ENCODE measurements at regions not wholly inside any gene's neighbourhood (a gene's known extent, or its start where the extent isn't known, plus 50 kb on each side); places are given as distances from the start of the nearest gene placed in this dataset.
A peak's percentile ranks its signal among the peaks of the same experiment; 100 is the strongest.

GRCh38 chr15:36501063-36501678 is 78.3 kb upstream of the CDIN1 start:
- Histone ChIP-seq H3K4me3 (ENCODE audit: low read length in 2 of 2) (no peak overlapping the region), H3K36me3 (ENCODE audit: control insufficient read depth in 2 of 2, insufficient read depth in 2 of 2, low read length in 1 of 2) (no peaks in the 10 kb centered on the region), H3K4me1 (ENCODE audit: control insufficient read depth in 2 of 2, insufficient read depth in 2 of 2, low read length in 2 of 2) (no peaks in the 10 kb centered on the region), H3K9me3 (ENCODE audit: control insufficient read depth in 2 of 2, insufficient read depth in 1 of 2, low read length in 1 of 2) (no peaks in the 10 kb centered on the region), H3K27ac (ENCODE audit: low read depth in 1 of 2, low read length in 1 of 2) (peak overlapping the region in 1 of 2 donors; percentile 41), H3K27me3 (ENCODE audit: control insufficient read depth in 2 of 2, insufficient read depth in 1 of 2, low read length in 1 of 2) (no peaks in the 10 kb centered on the region)
- WGBS = 40% methylated on average over 5 of the region's 5 CpGs
- DNase-seq (ENCODE audit: low read depth in 6 of 9, low spot score in 9 of 9) = peak in 5 of 9 donors; percentile 1 to 50 (median 19)

DNA sequence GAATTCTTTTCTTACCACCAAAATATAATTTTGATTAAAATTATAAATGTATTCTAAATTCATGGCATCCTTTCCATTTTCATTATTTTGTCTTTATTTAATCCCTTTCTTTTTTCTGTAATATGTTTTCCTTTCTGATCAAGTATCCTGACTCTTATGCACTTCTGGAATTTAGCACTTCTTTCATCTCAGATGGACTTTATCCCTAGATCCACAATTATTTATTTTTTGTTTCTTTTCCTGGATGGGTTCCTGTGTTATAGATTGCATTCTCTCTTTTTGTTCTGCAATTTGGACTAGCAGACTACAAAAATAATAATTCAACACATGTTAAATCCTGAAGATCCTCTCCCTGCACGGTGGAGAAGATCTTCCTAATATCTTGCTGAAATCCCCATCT is 76.9 kb upstream of the CDIN1 start:
- Histone ChIP-seq H3K27me3 (ENCODE audit: control insufficient read depth in 2 of 2, insufficient read depth in 1 of 2, low read length in 1 of 2) (no peaks in the 10 kb centered on the region), H3K4me1 (ENCODE audit: control insufficient read depth in 2 of 2, insufficient read depth in 2 of 2, low read length in 2 of 2) (no peaks in the 10 kb centered on the region), H3K36me3 (ENCODE audit: control insufficient read depth in 2 of 2, insufficient read depth in 2 of 2, low read length in 1 of 2) (no peaks in the 10 kb centered on the region), H3K27ac (ENCODE audit: low read depth in 1 of 2, low read length in 1 of 2) (no peak overlapping the region), H3K9me3 (ENCODE audit: control insufficient read depth in 2 of 2, insufficient read depth in 1 of 2, low read length in 1 of 2) (no peaks in the 10 kb centered on the region), H3K4me3 (ENCODE audit: low read length in 2 of 2) (no peak overlapping the region)
- WGBS = 84% methylated on average over 1 of the region's 1 CpG
- no peak for DNase-seq (ENCODE audit: low read depth in 6 of 9, low spot score in 9 of 9)

- Histone ChIP-seq H3K4me3 (ENCODE audit: low read length in 2 of 2) (no peak overlapping the region), H3K9me3 (ENCODE audit: control insufficient read depth in 2 of 2, insufficient read depth in 1 of 2, low read length in 1 of 2) (no peaks in the 10 kb centered on the region), H3K4me1 (ENCODE audit: control insufficient read depth in 2 of 2, insufficient read depth in 2 of 2, low read length in 2 of 2) (no peaks in the 10 kb centered on the region), H3K27ac (ENCODE audit: low read depth in 1 of 2, low read length in 1 of 2) (no peak overlapping the region), H3K36me3 (ENCODE audit: control insufficient read depth in 2 of 2, insufficient read depth in 2 of 2, low read length in 1 of 2) (no peaks in the 10 kb centered on the region), H3K27me3 (ENCODE audit: control insufficient read depth in 2 of 2, insufficient read depth in 1 of 2, low read length in 1 of 2) (no peaks in the 10 kb centered on the region)
- no peak for DNase-seq (ENCODE audit: low read depth in 6 of 9, low spot score in 9 of 9)
- 68% methylated on average over 3 of the region's 3 CpGs for WGBS
Measured at GRCh38 chr15:36506733-36507356, 72.6 kb upstream of the CDIN1 start.

DNA sequence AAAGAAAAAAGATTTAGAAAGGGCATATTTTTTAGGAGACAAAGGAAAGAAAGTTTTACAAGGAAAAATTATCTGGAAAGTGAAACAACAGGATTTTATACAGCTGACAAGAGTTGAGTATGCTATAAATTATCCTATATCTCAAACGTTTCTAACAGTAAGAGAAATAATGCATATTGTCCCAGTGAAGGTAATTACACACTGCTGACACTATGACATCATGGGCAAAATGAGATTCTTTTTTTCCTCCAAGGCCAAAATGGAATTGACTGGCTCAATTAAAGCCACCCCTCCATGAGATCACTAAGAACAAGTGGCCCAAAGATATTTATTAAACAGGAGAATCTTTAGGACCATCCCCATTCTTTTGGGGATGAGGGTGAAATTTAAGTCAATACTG is 72.0 kb upstream of the CDIN1 start:
- DNase-seq (ENCODE audit: low read depth in 6 of 9, low spot score in 9 of 9) = no peak
- Histone ChIP-seq H3K27ac (ENCODE audit: low read depth in 1 of 2, low read length in 1 of 2) (no peak overlapping the region), H3K36me3 (ENCODE audit: control insufficient read depth in 2 of 2, insufficient read depth in 2 of 2, low read length in 1 of 2) (no peaks in the 10 kb centered on the region), H3K9me3 (ENCODE audit: control insufficient read depth in 2 of 2, insufficient read depth in 1 of 2, low read length in 1 of 2) (no peaks in the 10 kb centered on the region), H3K4me1 (ENCODE audit: control insufficient read depth in 2 of 2, insufficient read depth in 2 of 2, low read length in 2 of 2) (no peaks in the 10 kb centered on the region), H3K27me3 (ENCODE audit: control insufficient read depth in 2 of 2, insufficient read depth in 1 of 2, low read length in 1 of 2) (no peaks in the 10 kb centered on the region), H3K4me3 (ENCODE audit: low read length in 2 of 2) (no peak overlapping the region)
- WGBS = 15% methylated on average over 1 of the region's 1 CpG

GRCh38 chr15:36511594-36511993 is 67.8 kb upstream of the CDIN1 start:
- WGBS = 96% methylated on average over 3 of the region's 3 CpGs

DNA sequence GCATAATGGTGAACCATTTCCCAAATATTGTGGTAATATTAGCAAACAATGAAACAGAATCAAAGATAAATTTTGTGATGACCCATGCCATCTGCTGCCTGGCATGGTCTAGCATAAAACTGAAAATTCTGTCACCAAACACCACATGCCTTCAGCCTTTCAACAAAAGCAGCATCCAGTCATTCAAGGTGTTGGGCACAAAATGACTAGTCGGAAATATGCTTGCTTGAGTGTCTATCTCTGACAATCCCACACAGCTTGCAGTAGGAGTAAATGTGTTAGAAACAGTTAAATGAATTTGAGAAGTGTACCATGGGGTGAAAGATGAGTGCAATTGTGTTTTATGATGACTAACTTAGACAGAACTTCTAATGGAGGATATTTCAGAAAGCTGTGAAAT is 61.7 kb upstream of the CDIN1 start:
- no peak for DNase-seq (ENCODE audit: low read depth in 6 of 9, low spot score in 9 of 9)
- no peak overlapping the region for H3K27ac ChIP-seq (ENCODE audit: low read depth in 1 of 2, low read length in 1 of 2)
- WGBS = 94% methylated on average over 1 of the region's 1 CpG
- no peaks in the 10 kb centered on the region for H3K9me3 ChIP-seq (ENCODE audit: control insufficient read depth in 2 of 2, insufficient read depth in 1 of 2, low read length in 1 of 2)
- H3K4me3 ChIP-seq (ENCODE audit: low read length in 2 of 2) = no peak overlapping the region
- no peaks in the 10 kb centered on the region for H3K36me3 ChIP-seq (ENCODE audit: control insufficient read depth in 2 of 2, insufficient read depth in 2 of 2, low read length in 1 of 2)
- no peaks in the 10 kb centered on the region for H3K4me1 ChIP-seq (ENCODE audit: control insufficient read depth in 2 of 2, insufficient read depth in 2 of 2, low read length in 2 of 2)
- H3K27me3 ChIP-seq (ENCODE audit: control insufficient read depth in 2 of 2, insufficient read depth in 1 of 2, low read length in 1 of 2) = no peaks in the 10 kb centered on the region

More at GRCh38 chr15:36511594-36511993, 67.8 kb upstream of the CDIN1 start:
- Histone ChIP-seq H3K9me3 (ENCODE audit: control insufficient read depth in 2 of 2, insufficient read depth in 1 of 2, low read length in 1 of 2) (no peaks in the 10 kb centered on the region), H3K27ac (ENCODE audit: low read depth in 1 of 2, low read length in 1 of 2) (no peak overlapping the region), H3K36me3 (ENCODE audit: control insufficient read depth in 2 of 2, insufficient read depth in 2 of 2, low read length in 1 of 2) (no peaks in the 10 kb centered on the region), H3K4me1 (ENCODE audit: control insufficient read depth in 2 of 2, insufficient read depth in 2 of 2, low read length in 2 of 2) (no peaks in the 10 kb centered on the region), H3K4me3 (ENCODE audit: low read length in 2 of 2) (no peak overlapping the region), H3K27me3 (ENCODE audit: control insufficient read depth in 2 of 2, insufficient read depth in 1 of 2, low read length in 1 of 2) (no peaks in the 10 kb centered on the region)
- DNase-seq (ENCODE audit: low read depth in 6 of 9, low spot score in 9 of 9) = no peak

DNA sequence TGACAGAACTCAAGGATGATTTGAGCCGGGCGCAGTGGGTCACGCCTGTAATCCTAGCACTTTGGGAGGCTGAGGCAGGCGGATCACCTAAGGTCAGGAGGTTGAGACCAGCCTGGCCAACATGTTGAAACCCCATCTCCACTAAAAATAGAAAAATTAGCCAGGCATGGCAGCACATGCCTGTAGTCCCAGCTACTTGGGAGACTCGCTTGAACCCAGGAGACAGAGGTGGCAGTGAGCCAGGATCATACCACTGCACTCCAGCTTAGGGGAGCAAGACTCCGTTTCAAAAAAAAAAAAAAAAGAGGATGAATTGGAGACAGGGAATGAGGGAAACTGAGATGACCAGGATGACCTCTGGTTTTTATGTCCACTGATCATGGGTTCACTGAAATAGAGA is 60.4 kb upstream of the CDIN1 start:
- DNase-seq (ENCODE audit: low read depth in 6 of 9, low spot score in 9 of 9) = no peak
- Histone ChIP-seq H3K27me3 (ENCODE audit: control insufficient read depth in 2 of 2, insufficient read depth in 1 of 2, low read length in 1 of 2) (no peaks in the 10 kb centered on the region), H3K27ac (ENCODE audit: low read depth in 1 of 2, low read length in 1 of 2) (no peak overlapping the region), H3K9me3 (ENCODE audit: control insufficient read depth in 2 of 2, insufficient read depth in 1 of 2, low read length in 1 of 2) (no peaks in the 10 kb centered on the region), H3K4me1 (ENCODE audit: control insufficient read depth in 2 of 2, insufficient read depth in 2 of 2, low read length in 2 of 2) (no peaks in the 10 kb centered on the region), H3K36me3 (ENCODE audit: control insufficient read depth in 2 of 2, insufficient read depth in 2 of 2, low read length in 1 of 2) (no peaks in the 10 kb centered on the region), H3K4me3 (ENCODE audit: low read length in 2 of 2) (no peak overlapping the region)
- 97% methylated on average over 6 of the region's 6 CpGs for WGBS

DNA sequence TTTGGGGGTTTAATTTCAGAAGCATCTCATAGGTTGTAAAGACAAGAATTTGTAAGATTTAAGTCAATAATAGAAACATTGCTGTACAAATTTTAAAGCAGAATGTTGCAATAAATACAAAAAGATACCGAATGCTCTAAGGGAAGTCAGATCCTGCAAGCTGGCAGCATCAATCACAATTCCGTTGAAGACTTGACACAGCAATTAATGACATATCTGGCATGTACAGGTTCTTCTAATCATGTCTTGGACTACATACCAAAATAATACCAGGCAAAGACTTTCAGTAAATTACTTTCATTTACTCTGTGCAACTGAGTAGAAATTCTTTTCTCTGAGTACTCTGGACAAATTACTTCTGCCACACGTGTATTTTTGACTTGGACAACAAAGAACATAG is 54.0 kb upstream of the CDIN1 start:
- no peak for DNase-seq (ENCODE audit: low read depth in 6 of 9, low spot score in 9 of 9)
- Histone ChIP-seq H3K4me3 (ENCODE audit: low read length in 2 of 2) (no peak overlapping the region), H3K27ac (ENCODE audit: low read depth in 1 of 2, low read length in 1 of 2) (no peak overlapping the region), H3K9me3 (ENCODE audit: control insufficient read depth in 2 of 2, insufficient read depth in 1 of 2, low read length in 1 of 2) (no peaks in the 10 kb centered on the region), H3K4me1 (ENCODE audit: control insufficient read depth in 2 of 2, insufficient read depth in 2 of 2, low read length in 2 of 2) (no peaks in the 10 kb centered on the region), H3K27me3 (ENCODE audit: control insufficient read depth in 2 of 2, insufficient read depth in 1 of 2, low read length in 1 of 2) (no peaks in the 10 kb centered on the region), H3K36me3 (ENCODE audit: control insufficient read depth in 2 of 2, insufficient read depth in 2 of 2, low read length in 1 of 2) (no peaks in the 10 kb centered on the region)
- WGBS = 87% methylated on average over 3 of the region's 3 CpGs

DNA sequence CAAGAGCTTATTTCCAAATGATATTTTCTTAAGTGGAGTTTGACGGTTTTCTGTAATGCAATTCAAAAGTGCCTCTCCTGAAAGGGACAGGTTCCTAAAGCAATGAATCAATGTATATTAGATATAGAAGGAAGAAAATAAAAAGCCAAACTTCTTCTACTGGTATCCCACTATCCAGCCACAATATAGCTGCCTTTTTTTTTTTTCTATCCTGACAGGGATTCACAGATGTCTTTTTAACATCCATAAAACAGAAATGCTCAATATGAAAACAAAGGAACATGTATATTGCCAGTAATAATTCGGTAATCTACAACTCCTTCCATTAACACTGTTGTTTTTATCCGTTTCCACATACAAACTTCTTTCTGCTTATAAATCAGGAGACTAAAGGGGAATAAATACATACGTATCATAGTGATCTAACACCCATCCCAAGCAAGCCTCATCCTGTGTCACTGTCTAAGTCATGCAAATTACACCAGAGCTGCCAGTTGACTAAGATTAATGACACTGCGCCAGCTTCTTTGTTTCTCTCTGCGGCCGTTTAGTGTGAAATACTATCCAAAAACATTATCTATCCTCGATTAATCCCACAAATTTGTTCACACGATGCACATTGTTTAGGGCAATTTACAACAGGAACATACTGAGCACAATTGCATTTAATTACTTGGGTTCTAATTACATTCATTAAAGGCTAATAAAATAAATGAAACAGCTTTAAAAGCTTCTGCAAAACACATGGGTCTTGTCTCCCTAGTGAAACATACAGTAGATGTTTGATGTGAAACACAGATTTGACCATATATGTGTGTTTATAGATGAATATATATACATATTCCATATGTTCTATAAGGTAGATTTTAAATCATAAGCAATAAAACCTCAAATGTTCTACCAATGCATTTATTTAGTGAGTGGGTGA is 51.9 kb upstream of the CDIN1 start:
- no peak overlapping the region for H3K4me3 ChIP-seq (ENCODE audit: low read length in 2 of 2)
- peak in 1 of 9 donors; percentile 13 for DNase-seq (ENCODE audit: low read depth in 6 of 9, low spot score in 9 of 9)
- peak overlapping the region in 1 of 2 donors; percentile 21 for H3K27ac ChIP-seq (ENCODE audit: low read depth in 1 of 2, low read length in 1 of 2)
- H3K36me3 ChIP-seq (ENCODE audit: control insufficient read depth in 2 of 2, insufficient read depth in 2 of 2, low read length in 1 of 2) = no peaks in the 10 kb centered on the region
- H3K27me3 ChIP-seq (ENCODE audit: control insufficient read depth in 2 of 2, insufficient read depth in 1 of 2, low read length in 1 of 2) = no peaks in the 10 kb centered on the region
- 70% methylated on average over 9 of the region's 9 CpGs for WGBS
- H3K4me1 ChIP-seq (ENCODE audit: control insufficient read depth in 2 of 2, insufficient read depth in 2 of 2, low read length in 2 of 2) = no peaks in the 10 kb centered on the region
- H3K9me3 ChIP-seq (ENCODE audit: control insufficient read depth in 2 of 2, insufficient read depth in 1 of 2, low read length in 1 of 2) = no peaks in the 10 kb centered on the region
